ENCODE measurements at regions not wholly inside any gene's neighbourhood (a gene's known extent, or its start where the extent isn't known, plus 50 kb on each side); places are given as distances from the start of the nearest gene placed in this dataset.

GRCh38 chr10:52992567-52992966, 220.0 kb upstream of the MBL2 start:
- peaks cover 5 to 17% of the 10 kb centered on the region in 2 experiments for H3K9me3 Mint-ChIP-seq
- Histone ChIP-seq H3K27me3 (ENCODE audit: insufficient read depth, low read length) (no peaks in the 10 kb centered on the region), H3K14ac (ENCODE audit: insufficient read depth, low read length) (no peak overlapping the region), H4K5ac (ENCODE audit: insufficient read length, low read depth, low read length) (no peak overlapping the region), H2BK120ac (ENCODE audit: low read depth, low read length, poor library complexity, severe bottlenecking) (no peak overlapping the region), H2AFZ (ENCODE audit: low read length) (no peak overlapping the region), H2BK15ac (ENCODE audit: low read depth, low read length) (no peak overlapping the region), H3K9me3 (ENCODE audit: control insufficient read depth, low read depth, low read length) (no peaks in the 10 kb centered on the region), H3K79me2 (ENCODE audit: insufficient read depth, low read length) (no peaks in the 10 kb centered on the region), H3K18ac (ENCODE audit: insufficient read length, low read depth, low read length) (no peak overlapping the region), H3K23me2 (ENCODE audit: insufficient read length, low read depth, low read length, poor library complexity, severe bottlenecking) (no peaks in the 10 kb centered on the region), H3K56ac (ENCODE audit: insufficient read length, low read depth, low read length) (no peak overlapping the region), H2BK12ac (ENCODE audit: insufficient read length, low read depth, low read length) (no peak overlapping the region), H2BK5ac (ENCODE audit: insufficient read length, low read length) (no peak overlapping the region), H3K9ac (ENCODE audit: extremely low read depth, insufficient read length, low read length) (no peak overlapping the region), H4K91ac (ENCODE audit: insufficient read length, low read depth, low read length) (no peak overlapping the region), H3K4ac (ENCODE audit: low read depth, low read length) (no peak overlapping the region), H3K4me1 (ENCODE audit: insufficient read depth, low read length) (no peaks in the 10 kb centered on the region), H4K8ac (replicated peaks; ENCODE audit: insufficient read length, low read depth, low read length) (no peak overlapping the region), H3K4me2 (ENCODE audit: insufficient read depth, insufficient read length, low read length) (no peak overlapping the region), H3T11ph (ENCODE audit: low read length) (no peak overlapping the region), H2AK5ac (ENCODE audit: insufficient read length, low read length) (no peak overlapping the region), H3K79me1 (ENCODE audit: insufficient read depth, low read depth, low read length, poor library complexity, severe bottlenecking) (no peaks in the 10 kb centered on the region), H2BK20ac (ENCODE audit: low read depth, low read length, poor library complexity, severe bottlenecking) (no peak overlapping the region), H3K23ac (ENCODE audit: insufficient read length, low read depth, low read length) (no peak overlapping the region), H3K27ac (ENCODE audit: insufficient read length, low read depth, low read length) (no peak overlapping the region), H4K20me1 (ENCODE audit: control insufficient read depth, insufficient read depth, insufficient read length) (no peaks in the 10 kb centered on the region)
- H3K4me3 Mint-ChIP-seq: no peak overlapping the region
- peaks cover 9 to 10% of the 10 kb centered on the region in 2 experiments for H3K4me1 Mint-ChIP-seq
- DNase-seq: no peak
- no CpG with 5 or more reads among the region's 1 CpG for WGBS (ENCODE audit: extremely low coverage, insufficient read length, low lambda C conversion rate)
- TF ChIP-seq CTCF (conservative IDR thresholded peaks at IDR 0.05): no peak
- H3K27me3 Mint-ChIP-seq (ENCODE audit: low read depth): no peaks in the 10 kb centered on the region
- peaks cover 16 to 30% (median 17%) of the 10 kb centered on the region in 3 experiments for H3K36me3 Mint-ChIP-seq (ENCODE audit: insufficient read depth in 1 of 3, low read depth in 3 of 3)
- H3K27ac Mint-ChIP-seq: no peak overlapping the region
